DMS 273 (cell line): ENCODE measurements at regions not wholly inside any gene's neighbourhood (a gene's known extent, or its start where the extent isn't known, plus 50 kb on each side); places are given as distances from the start of the nearest gene placed in this dataset.

Experiments used
- DNase-seq: peaks from one replicate; lab custom pipeline; 2025; ENCODE audit not compliant: unreplicated experiment; lab: John Stamatoyannopoulos, UW

- DNase-seq = no peak
Measured at GRCh38 chr2:21480162-21480561, 356.4 kb downstream of the TDRD15 start.

GRCh38 chr2:21484643-21485042 lies 360.9 kb downstream of the TDRD15 start:
- DNase-seq = no peak

- no peak for DNase-seq
Measured at GRCh38 chr2:21486445-21486844, 362.7 kb downstream of the TDRD15 start.

- no peak for DNase-seq
Measured at GRCh38 chr2:21489080-21489479, 365.3 kb downstream of the TDRD15 start.

- DNase-seq = no peak
Measured at GRCh38 chr2:21498016-21498415, 374.2 kb downstream of the TDRD15 start.

GRCh38 chr2:21500401-21500945 lies 376.7 kb downstream of the TDRD15 start:
- DNase-seq = no peak

GRCh38 chr2:21501376-21502027 lies 377.7 kb downstream of the TDRD15 start:
- no peak for DNase-seq

GRCh38 chr2:21515903-21516302 lies 392.1 kb downstream of the TDRD15 start:
- no peak for DNase-seq

- DNase-seq = no peak
Measured at GRCh38 chr2:21519412-21519811, 395.6 kb downstream of the TDRD15 start.

- no peak for DNase-seq
Measured at GRCh38 chr2:21519821-21520220, 396.1 kb downstream of the TDRD15 start.

GRCh38 chr2:21535826-21536225 lies 412.1 kb downstream of the TDRD15 start:
- peak; percentile 3 for DNase-seq

- no peak for DNase-seq
Measured at GRCh38 chr2:21539685-21540084, 415.9 kb downstream of the TDRD15 start.

- no peak for DNase-seq
Measured at GRCh38 chr2:21543630-21544029, 419.9 kb downstream of the TDRD15 start.

- DNase-seq = no peak
Measured at GRCh38 chr2:21544392-21544791, 420.6 kb downstream of the TDRD15 start.

GRCh38 chr2:21552981-21553380 lies 429.2 kb downstream of the TDRD15 start:
- no peak for DNase-seq

GRCh38 chr2:21559351-21559750 lies 435.6 kb downstream of the TDRD15 start:
- no peak for DNase-seq

GRCh38 chr2:21561965-21562364 lies 438.2 kb downstream of the TDRD15 start:
- no peak for DNase-seq

- no peak for DNase-seq
Measured at GRCh38 chr2:21567395-21567794, 443.6 kb downstream of the TDRD15 start.

GRCh38 chr2:21571686-21572085 lies 447.9 kb downstream of the TDRD15 start:
- DNase-seq = no peak

- no peak for DNase-seq
Measured at GRCh38 chr2:21580391-21580790, 456.6 kb downstream of the TDRD15 start.

GRCh38 chr2:21585881-21586280 lies 462.1 kb downstream of the TDRD15 start:
- no peak for DNase-seq

- DNase-seq = no peak
Measured at GRCh38 chr2:21590026-21590690, 466.4 kb downstream of the TDRD15 start.

GRCh38 chr2:21591926-21592325 lies 468.2 kb downstream of the TDRD15 start:
- DNase-seq = no peak
